MM.1S (cell line): ENCODE measurements at regions not wholly inside any gene's neighbourhood (a gene's known extent, or its start where the extent isn't known, plus 50 kb on each side); places are given as distances from the start of the nearest gene placed in this dataset.

ENCODE experiments used
- CTCF ChIP-seq: fragments of 300-600 bp; sonication (generic); IDR thresholded peaks from 2 replicates; pipeline ENCODE4 v1.5.1; 2016; ENCODE audit warnings: antibody characterized with exemption, low read length, mixed read lengths
- EZH2 ChIP-seq: fragments of 300-600 bp; sonication (generic); optimal IDR thresholded peaks from 2 replicates; pipeline ENCODE3; 2017; ENCODE audit warnings: low read depth, mild to moderate bottlenecking, antibody characterized with exemption, low read length, mixed read lengths

- TF ChIP-seq CTCF (no peak), EZH2 (no peak)
Measured at GRCh38 chr4:168037676-168038075, 54.7 kb upstream of the ANXA10 start.
